HG03280 (cell line): ENCODE measurements at regions not wholly inside any gene's neighbourhood (a gene's known extent, or its start where the extent isn't known, plus 50 kb on each side); places are given as distances from the start of the nearest gene placed in this dataset.
"Not testable (repeated sequence)": the region's sequence is repeated elsewhere in the genome, so short reads cannot be mapped to it uniquely, and the experiment has no call there.

Experiments
- ATAC-seq: cut with Tn5 transposase; IDR thresholded peaks from one replicate; pipeline ENCODE4 v1.9.1; 2021; ENCODE audit warnings: mild to moderate bottlenecking, moderate library complexity; ENCODE audit not compliant: unreplicated experiment

- not testable (repeated sequence) for ATAC-seq
Observed at GRCh38 chr4:9505341-9505740, 61.1 kb downstream of the DEFB131A start.

- ATAC-seq: not testable (repeated sequence)
Observed at GRCh38 chr4:9506672-9507071, 62.5 kb downstream of the DEFB131A start.

GRCh38 chr4:9512941-9513340, 68.7 kb downstream of the DEFB131A start:
- not testable (repeated sequence) for ATAC-seq

- not testable (repeated sequence) for ATAC-seq
Observed at GRCh38 chr4:9519631-9520030, 75.4 kb downstream of the DEFB131A start.

- ATAC-seq: not testable (repeated sequence)
Observed at GRCh38 chr4:9522903-9523302, 78.7 kb downstream of the DEFB131A start.

GRCh38 chr4:9524406-9524805, 80.2 kb downstream of the DEFB131A start:
- ATAC-seq: not testable (repeated sequence)

- not testable (repeated sequence) for ATAC-seq
Observed at GRCh38 chr4:9532134-9532862, 88.1 kb downstream of the DEFB131A start.

- ATAC-seq: not testable (repeated sequence)
Observed at GRCh38 chr4:9532863-9533192, 88.6 kb downstream of the DEFB131A start.

- not testable (repeated sequence) for ATAC-seq
Observed at GRCh38 chr4:9537101-9537500, 92.9 kb downstream of the DEFB131A start.

GRCh38 chr4:9539939-9540520, 95.8 kb downstream of the DEFB131A start:
- not testable (repeated sequence) for ATAC-seq

GRCh38 chr4:9541388-9541915, 97.2 kb downstream of the DEFB131A start:
- ATAC-seq: not testable (repeated sequence)

- not testable (repeated sequence) for ATAC-seq
Observed at GRCh38 chr4:9544851-9545250, 100.6 kb downstream of the DEFB131A start.

- not testable (repeated sequence) for ATAC-seq
Observed at GRCh38 chr4:9547470-9547869, 103.3 kb downstream of the DEFB131A start.

- not testable (repeated sequence) for ATAC-seq
Observed at GRCh38 chr4:9556076-9556475, 111.9 kb downstream of the DEFB131A start.

GRCh38 chr4:9577869-9578268, 133.7 kb downstream of the DEFB131A start:
- not testable (repeated sequence) for ATAC-seq

- ATAC-seq: not testable (repeated sequence)
Observed at GRCh38 chr4:9582880-9583279, 138.7 kb downstream of the DEFB131A start.

- ATAC-seq: no peak
Observed at GRCh38 chr4:9592010-9592409, 147.8 kb downstream of the DEFB131A start.

GRCh38 chr4:9594948-9595347, 150.7 kb downstream of the DEFB131A start:
- no peak for ATAC-seq

- not testable (repeated sequence) for ATAC-seq
Observed at GRCh38 chr4:9595531-9595930, 151.3 kb downstream of the DEFB131A start.

GRCh38 chr4:9599266-9599665, 155.1 kb downstream of the DEFB131A start:
- no peak for ATAC-seq

GRCh38 chr4:9600246-9600645, 156.0 kb downstream of the DEFB131A start:
- no peak for ATAC-seq

- ATAC-seq: no peak
Observed at GRCh38 chr4:9602389-9602914, 158.2 kb downstream of the DEFB131A start.
